GM21576 (cell line): ENCODE measurements at regions not wholly inside any gene's neighbourhood (a gene's known extent, or its start where the extent isn't known, plus 50 kb on each side); places are given as distances from the start of the nearest gene placed in this dataset.
"Not testable (repeated sequence)": the region's sequence is repeated elsewhere in the genome, so short reads cannot be mapped to it uniquely, and the experiment has no call there.

Experiments
- ATAC-seq: cut with Tn5 transposase; IDR thresholded peaks from one replicate; pipeline ENCODE4 v1.9.1; 2021; ENCODE audit warnings: mild to moderate bottlenecking, moderate library complexity; ENCODE audit not compliant: unreplicated experiment

DNA sequence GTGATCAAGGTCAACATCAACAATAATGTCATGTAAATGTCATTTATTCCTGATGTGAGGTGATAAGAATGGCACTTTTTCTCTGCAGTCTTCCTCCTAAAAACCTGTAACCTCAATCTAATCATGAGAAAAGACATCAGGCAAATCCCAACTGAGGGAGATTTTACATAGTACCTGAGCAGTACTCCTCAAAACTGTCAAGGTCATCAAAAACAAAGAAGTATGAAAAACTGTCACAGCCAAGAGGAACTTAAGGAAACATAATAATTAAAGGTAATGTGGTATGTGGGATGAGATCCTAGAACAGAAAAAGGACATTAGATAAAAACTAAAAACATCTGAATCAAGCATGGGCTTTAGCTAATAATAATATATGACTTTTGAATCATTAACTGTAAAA, 140.9 kb upstream of the GRM7 start:
- no peak for ATAC-seq

DNA sequence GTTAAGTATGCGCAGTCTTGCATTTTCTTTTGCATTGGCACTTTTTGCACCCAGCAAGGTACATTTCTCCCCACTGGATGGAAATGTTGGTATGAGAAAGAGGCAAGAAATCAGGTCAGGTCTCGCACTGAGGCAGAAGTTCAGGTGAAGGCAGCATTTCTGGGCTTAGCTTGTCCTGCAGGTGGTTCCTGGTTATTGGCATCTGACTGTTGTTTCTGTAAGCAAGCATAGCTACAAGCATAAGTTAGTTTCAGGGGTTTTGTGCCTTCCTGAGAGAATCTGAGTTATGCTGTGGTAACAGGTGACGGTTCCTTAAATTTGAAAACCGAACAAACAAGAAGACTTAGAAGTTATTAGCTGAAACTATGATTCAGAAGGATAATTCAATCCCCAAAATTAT, 139.4 kb upstream of the GRM7 start:
- no peak for ATAC-seq

DNA sequence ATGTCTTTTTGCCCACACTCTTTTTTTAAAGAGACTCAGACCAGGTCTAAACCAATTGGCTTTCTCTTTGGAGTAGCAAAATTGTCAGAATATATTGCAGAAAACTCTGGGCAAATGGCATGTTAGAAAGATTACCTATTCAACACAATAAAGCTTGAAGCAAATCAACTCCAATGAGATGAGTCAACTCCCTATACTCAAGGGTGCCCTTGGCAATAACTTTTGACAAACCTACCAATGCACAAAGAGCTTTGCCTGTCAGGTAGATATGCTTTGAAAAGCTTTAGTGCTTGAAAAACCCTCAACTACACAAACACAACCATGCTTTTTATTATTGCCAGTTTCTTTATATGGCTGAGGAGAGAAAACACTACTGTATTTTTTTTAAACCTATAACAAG, 137.7 kb upstream of the GRM7 start:
- no peak for ATAC-seq

DNA sequence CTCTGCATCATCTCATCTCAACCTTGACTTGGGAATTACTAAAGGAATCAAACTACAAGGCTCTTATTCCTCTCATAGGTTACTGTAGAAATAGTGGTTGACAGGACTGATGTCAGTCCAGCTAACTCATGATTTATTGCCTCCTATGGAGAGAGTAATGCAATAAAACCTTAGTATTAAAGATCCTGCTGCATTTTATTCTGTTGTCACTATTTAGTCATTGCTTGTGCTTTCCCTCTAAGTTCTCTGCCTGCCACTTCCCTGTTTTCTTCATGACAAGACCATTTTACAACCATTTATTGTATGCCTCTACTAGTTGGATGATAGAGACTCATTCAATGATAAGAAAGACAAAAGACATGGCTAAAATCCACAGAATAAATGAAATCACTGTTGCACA, 134.1 kb upstream of the GRM7 start:
- no peak for ATAC-seq

DNA sequence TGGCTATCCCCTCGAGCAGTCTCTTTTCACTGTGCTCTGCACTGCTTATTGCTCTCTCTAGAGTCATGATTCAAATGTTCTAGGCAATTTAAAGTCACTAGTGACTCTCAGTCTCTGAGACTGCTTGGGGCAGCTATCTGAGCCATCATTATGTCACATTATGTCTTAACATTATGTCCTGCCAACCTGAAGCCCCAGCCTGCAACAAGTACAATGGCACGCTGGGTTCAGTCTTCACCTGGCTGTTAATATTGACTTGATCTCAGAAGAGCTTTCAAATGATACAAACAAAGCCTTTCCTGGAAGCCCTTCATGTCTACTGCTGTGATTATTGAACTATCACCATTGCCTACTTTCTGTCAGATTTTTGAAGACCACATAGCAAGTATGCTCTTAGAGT, 128.1 kb upstream of the GRM7 start:
- no peak for ATAC-seq

DNA sequence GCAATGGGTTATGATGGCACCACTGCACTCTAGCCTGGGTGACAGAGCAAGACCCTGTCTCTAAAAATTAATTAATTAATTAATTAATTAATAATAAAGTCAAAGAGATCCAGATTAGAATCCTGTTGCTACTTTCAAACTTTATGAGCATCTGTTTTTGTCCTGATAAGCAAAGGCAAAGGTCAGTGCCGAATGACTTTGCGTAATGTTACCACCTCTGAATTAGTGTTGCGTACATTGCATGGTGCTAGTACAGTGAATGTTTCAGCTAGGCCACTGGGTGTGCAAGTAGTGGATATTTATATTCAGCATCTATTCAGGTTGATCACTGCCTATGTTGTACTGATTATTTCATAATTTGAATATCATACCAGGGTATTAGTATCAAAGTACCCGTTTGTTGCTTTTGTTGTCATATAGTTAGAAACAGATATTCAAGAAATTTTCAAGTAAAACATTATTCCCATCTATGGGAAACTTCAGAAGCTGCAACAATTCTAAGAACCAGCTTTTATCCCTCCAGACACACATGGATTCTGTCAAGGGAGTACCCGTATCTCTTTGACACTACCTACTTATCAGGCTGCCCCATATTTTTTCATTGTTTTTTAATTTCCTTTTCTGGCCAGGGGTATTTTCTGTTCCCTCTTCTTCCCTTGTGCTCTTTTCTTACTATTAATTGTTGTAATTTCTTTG, 127.1 kb upstream of the GRM7 start:
- no peak for ATAC-seq

DNA sequence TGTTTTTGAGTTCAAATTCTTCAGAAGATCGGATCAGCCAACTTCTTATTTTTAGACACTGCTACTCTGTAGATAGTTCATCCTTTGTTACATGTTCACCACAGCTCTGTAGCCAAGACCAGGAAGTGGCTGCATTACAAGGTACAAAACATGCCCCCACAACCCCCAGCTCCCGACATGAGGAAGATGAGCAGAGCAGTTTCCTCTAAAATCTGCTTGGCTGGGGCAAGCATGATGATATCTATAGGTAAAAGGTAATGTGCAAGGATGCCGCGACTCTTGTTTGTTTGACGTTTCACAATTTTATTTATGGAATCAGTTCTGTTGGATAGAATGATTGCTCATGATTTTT, 126.5 kb upstream of the GRM7 start:
- no peak for ATAC-seq

DNA sequence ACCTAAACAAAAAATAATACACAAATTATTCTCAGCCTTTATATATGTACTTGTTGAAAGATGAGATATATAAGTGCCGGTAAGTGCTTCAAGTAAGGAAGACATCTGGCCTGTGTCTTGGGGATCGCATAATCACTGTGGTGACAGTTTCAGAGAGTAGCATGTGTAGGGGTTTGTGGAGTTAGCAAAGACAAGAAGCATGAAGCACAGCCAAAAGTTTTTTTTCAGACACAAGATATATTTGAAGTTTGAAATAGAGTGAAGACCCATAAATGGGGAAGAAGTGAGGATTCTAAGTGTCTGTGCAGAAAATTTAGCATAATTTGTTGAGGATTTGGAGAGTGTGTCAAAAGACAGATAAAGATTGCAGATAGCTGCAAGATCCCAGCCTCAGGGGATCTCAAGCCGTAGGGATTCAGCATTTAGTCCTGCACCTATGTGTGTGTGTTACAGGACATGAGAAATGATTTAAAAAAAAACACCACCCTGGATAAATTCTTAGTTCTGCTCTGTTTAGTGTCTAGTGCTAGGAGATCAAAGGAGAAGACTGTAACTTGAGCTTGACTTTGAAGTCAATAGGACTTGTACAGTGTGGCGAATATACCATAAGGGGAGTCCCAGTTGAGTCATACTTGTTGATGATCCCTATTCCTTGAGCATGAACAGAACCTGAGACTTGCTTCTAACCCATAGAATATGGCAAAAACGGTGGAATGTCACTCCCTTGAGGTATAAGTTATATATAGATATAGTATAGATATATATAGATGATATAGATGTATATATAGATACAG, 123.9 kb upstream of the GRM7 start:
- ATAC-seq: no peak

DNA sequence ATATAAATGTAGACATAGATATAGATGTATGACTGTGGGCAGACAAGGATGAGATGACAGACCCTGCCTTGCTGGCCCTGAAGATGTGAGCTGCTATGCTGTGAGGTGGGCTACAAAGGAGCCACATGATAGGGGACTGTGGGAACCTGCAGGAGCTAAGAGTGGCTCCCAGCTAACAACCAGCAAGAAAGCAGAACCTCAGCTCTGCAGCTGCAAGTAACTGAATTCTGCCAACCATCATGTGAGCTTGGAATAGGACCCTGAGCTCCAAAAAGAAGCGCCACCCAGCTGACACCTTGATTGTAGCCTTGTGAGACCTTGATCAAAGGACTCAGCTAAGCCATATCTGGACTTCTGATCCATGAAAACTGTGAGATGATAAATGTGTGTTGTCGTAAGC, 123.3 kb upstream of the GRM7 start:
- no peak for ATAC-seq

DNA sequence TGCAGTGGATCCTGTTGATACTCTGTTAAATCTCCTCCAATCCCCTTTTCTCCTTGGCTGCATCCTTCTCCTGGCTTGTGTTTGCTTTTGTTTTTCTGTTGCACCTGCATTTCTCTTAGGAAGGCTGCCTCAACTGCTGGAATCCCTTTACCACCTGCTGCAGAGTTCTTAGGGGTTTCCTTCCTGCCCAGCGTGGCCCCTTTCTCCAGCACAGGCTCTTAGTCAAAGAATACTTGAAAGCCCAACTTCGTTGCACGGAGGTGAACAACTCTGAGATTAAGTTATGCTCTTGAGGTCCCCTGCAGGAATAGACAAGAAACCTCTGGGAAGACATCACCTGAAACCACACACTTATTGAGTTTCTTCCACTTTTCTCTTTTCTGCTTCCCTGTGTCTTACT, 121.6 kb upstream of the GRM7 start:
- no peak for ATAC-seq

DNA sequence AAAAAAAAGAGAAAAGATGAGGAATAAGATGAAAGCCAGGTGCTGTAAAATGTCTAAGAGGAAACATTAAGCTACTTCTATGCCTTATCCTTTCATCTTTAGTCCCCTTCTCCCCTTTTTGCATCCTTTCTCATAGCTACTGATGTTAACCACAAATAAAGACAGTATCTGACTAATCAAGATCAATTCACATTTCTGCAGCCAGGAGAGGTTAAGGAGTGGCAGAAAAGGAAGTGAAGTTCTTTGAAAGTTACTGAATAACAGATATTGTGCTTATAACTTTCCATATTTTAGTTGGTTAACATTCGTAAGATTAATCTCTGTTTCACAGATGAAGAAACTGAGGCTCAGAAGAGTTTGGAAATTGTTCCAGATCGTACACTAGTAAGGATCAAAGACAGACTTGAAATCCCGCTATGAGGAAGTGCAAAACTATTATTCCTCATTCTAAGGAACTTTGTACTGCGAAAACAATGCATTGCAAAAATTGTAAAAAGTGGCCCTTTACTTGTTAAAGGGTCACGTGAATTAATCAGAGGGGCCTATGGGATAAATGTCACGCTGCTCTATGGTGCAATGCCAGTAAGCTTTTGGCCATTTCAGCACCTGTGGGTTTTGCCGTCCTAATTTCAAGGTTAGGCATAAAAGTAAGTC, 117.7 kb upstream of the GRM7 start:
- no peak for ATAC-seq

DNA sequence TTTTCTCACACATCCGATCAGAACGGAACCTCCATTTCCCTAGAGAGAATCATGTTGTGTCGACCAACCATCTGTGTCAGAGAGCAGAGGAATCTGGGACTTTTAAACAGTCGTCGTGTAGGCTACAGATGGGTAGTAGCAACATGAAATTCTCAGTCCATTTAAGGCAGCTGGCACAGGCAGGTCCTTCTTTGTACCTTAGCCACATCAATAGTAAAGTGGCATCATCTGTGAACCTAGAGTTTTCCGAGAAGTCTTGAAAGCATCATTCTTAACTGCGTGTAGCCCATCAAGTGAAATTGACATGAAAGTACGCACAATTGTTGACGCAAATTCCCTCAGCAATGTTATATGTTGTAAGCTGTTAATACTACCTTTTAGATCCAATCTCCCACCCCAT, 114.5 kb upstream of the GRM7 start:
- ATAC-seq: no peak

DNA sequence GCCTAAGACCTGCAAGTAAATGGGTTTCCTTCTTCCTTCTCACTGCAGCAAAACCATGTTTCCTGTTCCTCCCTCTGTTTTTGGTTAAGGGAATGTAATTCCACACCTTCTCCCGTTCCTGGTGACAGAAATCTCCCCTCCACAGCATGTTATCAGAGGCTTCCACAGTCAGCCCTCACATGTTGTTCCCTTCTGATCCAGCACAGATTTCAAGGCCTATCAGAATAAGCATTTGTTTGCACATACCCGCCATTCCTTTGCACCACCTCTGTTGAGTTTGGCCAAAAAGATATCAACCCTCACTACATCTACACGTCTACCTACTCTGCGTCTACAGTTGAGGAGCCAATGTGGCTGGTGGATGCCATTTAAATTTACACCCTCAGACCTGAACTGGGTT, 113.9 kb upstream of the GRM7 start:
- no peak for ATAC-seq

DNA sequence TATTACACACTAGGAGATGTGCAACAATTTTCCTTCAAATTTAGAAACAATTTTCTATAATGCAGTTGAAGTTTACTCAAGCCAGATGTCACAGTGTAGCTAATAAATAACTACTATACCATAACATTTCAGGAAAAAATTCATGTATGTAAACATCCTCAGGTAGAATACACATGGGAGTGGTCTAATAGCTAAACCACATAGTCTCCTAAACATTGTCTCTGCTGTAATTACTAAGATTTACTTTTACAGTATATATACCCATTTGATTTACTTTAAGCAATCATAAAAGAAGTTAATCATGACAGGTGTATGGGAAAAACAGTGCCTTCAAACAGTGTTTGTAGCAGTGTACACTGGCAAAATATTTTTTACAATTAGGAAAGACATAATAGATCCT, 110.1 kb upstream of the GRM7 start:
- ATAC-seq: no peak

DNA sequence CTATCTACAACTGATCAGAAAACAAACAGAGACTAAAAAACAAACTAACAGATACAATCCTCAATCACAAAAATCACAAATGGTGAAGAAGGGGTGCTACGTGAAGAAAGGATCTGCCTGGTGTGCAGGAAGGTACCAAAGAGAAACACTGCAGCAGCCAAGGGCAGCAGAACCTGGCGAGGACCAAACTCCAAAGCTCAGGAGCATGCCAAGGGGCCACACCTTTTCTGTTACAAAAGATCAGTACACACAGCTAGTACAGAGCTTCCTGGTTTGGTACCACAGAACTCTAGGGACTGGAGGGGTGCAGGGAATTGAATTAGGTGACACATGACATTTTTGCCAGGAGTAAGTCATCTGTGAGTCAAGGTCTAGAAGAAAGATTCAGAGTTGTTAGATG, 107.4 kb upstream of the GRM7 start:
- ATAC-seq: no peak

DNA sequence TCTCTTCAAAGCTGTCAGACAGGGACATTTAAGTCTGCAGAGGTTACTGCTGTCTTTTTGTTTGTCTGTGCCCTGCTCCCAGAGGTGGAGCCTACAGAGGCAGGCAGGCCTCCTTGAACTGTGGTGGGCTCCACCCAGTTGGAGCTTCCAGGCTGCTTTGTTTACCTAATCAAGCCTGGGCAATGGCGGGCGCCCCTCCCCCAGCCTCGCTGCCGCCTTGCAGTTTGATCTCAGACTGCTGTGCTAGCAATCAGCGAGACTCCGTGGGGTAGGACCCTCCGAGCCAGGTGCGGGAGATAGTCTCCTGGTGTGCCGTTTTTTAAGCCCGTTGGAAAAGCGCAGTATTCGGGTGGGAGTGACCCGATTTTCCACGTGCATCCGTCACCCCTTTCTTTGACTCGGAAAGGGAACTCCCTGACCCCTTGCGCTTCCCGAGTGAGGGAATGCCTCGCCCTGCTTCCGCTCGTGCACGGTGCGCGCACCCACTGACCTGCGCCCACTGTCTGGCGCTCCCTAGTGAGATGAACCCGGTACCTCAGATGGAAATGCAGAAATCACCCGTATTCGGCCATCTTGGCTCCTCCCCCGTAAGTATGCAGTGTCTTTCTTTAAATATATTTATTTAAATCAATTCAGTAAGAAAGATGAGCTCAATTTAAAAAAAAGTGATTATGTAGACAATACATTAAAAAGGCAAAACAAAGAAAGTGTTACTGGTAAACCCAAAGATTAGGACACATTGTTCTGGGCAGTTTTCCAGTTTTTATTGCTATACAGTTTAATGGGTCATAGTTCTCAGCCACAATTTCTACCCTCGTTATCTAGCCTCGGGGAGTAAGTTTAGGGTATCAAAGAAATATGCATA, 91.2 kb upstream of the GRM7 start:
- not testable (repeated sequence) for ATAC-seq

DNA sequence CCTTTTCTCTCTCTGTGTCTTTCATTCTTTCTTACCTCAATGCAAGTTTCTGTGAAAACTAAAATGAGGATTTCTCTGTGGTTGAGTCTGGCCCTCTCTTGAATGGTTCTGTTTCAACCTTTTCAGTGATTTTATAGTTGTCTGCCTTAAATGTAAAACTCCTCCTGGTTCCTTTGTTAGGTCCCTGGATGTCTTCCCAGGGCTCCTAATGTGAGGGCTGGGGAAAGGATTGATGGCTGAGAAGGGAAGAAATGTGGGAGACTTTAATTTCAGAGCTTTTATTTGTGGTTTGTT, 90.6 kb upstream of the GRM7 start:
- no peak for ATAC-seq

DNA sequence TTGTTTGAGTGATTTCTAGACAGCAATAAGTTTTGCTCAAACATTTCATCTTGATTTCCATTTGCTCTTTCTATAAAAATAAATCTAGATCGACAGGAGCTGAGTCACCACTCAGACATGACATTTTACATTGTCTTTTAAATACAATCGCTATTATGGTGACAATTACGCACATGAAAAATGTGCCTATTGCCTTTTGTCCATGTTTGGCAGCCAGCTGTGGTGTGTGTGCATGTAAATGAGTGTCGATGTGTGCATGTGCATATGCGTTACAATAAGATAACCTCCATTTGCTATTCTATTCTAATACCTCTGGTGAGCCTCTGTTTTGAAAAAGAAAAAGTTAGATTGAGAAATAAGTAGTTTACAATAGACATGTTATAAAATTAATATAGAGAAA, 89.7 kb upstream of the GRM7 start:
- ATAC-seq: no peak

DNA sequence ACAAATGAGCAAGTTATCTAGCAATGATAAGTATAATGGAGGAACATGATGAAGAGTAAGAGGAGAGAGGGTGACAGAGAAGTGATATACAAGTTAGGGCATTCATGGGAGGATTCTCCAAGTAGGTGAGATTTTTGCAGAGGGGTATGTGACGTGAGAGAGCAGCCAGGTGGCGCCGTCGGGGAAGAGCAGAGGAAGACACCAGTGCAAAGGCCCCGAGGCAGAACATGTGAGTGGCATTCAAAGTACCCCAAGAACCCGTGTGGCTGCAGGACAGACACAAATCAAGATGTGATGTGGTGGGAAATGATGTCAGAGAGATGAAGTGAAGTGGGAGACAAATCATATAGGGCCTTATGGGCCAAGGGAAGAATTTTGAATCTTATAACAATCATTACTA, 81.8 kb upstream of the GRM7 start:
- ATAC-seq: no peak

DNA sequence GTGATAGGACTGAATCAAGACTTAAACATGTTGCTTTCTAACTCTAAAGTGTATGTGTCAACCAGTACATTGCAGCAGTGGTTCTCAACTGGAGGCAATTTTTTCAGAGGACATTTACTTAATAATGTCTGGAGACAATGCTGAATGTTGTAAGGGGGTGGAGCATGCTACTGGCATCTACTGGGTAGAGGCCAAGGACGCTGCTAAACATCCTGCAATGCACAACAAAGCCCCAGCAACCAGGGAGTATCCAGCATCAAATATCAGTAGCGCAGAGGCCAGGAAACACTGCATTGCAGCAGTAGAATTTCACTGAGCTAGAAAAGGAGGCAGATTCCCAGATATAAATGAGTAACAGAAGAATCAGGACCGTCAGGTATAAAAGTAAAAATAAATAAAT, 79.8 kb upstream of the GRM7 start:
- no peak for ATAC-seq

DNA sequence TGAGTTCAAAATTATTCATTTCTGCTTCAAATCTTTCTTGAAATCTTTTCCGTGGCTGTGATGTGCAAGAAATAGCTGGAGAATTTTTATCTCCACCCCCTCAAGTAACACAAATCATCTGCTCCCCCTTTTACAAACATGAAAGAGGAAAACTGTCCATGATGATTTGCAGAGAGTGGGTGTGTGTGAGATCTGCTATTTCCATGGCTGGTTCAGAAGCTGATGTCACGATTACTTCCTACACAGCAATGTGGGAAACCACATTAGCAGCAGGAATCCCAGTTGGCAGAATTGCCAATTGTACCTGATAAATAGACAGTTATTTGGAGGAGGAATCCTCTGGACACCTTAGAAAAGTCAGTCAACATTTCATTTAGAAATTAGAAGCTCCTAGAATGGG, 75.2 kb upstream of the GRM7 start:
- ATAC-seq: no peak

DNA sequence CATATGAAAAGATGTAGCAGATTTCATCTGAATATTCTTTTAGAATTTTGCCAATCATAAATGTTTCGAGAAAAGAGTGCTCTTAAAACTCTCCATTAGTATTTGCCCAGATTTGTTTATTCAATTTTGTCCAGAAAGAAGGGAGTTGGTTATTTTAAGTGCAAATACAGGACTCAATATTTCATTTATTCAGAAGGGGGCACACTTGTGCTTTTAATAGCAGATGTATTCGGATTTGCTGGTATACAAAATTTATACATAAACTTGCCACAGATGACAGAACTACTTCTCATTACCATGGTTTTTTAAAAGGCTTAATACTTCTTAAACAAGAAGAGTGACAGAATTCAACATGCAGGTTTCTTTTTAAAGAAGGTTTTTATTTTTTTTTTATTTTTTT, 69.8 kb upstream of the GRM7 start:
- no peak for ATAC-seq
